ENCODE measurements at regions not wholly inside any gene's neighbourhood (a gene's known extent, or its start where the extent isn't known, plus 50 kb on each side); places are given as distances from the start of the nearest gene placed in this dataset.

DNA sequence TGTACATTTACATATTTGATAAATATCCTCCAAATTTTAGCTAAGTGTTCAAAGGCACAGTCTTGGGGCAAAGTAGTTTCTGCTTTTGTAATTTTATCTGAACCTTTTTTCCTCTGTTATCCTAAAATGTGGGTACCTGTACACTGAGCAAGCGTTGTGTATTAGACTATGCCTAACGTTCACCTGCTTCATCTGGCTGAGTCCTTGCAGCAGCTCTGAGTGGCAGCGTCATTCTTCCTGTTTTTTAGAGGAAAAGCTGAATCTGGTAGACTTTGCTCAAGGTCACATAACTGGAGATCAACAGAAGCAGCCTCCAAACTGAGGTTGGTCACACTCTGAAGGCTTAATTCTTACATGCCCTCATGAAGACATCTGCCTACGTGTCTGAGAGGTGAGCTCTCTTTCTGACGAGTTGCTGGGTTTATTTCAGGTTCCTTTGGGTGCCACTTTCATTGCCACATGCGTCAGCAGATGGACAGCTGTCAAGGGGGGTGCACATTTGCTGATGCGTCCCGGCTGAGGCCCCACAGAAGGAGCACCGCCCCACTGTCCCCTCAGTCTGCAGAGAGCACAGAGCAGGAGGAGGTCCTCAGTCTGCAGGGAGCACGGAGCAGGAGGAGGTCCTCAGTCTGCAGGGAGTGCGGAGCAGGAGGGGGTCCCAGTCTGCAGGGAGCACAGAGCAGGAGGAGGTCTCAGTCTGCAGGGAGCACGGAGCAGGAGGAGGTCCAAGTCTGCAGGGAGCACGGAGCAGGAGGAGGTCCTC, 406.5 kb upstream of the SHH start:
- no peak for DNase-seq

- DNase-seq: no peak
Measured at GRCh38 chr7:156217803-156218202, 405.5 kb upstream of the SHH start.

- no peak for DNase-seq
Measured at GRCh38 chr7:156209087-156209486, 396.8 kb upstream of the SHH start.

GRCh38 chr7:156207306-156207705, 395.0 kb upstream of the SHH start:
- no peak for DNase-seq

- no peak for DNase-seq
Measured at GRCh38 chr7:156206174-156206573, 393.9 kb upstream of the SHH start.

- no peak for DNase-seq
Measured at GRCh38 chr7:156204820-156205219, 392.6 kb upstream of the SHH start.

- no peak for DNase-seq
Measured at GRCh38 chr7:156203923-156204322, 391.7 kb upstream of the SHH start.

GRCh38 chr7:156198277-156198676, 386.0 kb upstream of the SHH start:
- no peak for DNase-seq

DNA sequence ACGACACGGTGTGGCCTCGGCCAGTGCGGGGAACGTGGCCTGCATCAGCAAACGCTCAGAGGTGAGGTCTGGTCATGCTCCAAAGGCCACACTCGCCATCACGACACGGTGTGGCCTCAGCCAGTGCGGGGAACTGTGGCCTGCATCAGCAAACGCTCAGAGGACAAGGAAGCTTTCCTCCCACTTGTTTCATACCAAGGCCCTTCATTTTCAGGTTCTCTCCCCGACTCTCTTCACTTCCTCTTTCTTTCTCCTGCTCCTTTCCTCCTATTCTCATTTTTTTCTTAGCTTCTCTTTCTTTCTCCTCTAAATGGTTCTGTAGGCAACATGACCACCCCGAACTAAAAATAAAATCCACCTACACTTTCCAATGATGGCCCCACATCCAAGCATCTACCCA, 384.4 kb upstream of the SHH start:
- peak; percentile 58 for DNase-seq

DNA sequence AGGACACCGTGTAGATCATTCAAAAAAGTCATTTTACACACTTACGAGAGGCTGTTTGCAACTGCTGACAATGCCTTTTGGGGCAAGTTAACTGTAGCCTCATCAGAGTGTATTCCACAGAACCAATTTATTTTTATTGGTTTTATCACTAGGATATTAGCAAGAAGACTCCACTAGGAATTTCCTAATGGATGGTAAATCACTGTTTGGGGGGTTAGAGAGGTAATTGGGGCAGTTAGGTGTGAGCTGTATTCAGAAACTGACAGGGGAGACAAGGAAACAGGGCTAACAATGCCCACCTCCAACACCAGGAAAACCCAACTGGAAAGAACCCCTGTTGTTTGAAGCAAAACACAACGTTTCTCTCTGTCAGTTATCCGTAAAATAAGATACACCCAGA, 383.0 kb upstream of the SHH start:
- no peak for DNase-seq

GRCh38 chr7:156194813-156195212, 382.6 kb upstream of the SHH start:
- no peak for DNase-seq

DNA sequence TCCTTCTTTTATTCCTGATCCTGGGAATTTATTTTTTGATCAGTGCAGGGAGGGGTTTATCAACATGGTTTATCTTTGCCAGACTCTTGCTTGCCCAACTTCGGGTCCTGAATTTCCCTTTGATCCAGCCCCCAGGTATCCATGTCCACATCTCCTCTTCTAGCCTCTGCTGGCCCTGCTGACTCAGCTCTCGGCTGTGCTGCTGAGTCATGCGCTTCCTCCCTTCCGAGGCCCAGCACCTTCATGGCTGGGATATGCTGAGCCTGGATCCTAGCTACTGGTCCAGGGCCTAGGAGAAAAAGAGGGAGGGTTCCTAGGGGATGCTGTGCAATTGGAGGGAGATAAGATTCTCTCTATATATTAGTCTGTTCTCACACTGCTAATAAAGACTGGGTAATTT, 380.7 kb upstream of the SHH start:
- DNase-seq: no peak

- DNase-seq: no peak
Measured at GRCh38 chr7:156191090-156191489, 378.8 kb upstream of the SHH start.

GRCh38 chr7:156185076-156185475, 372.8 kb upstream of the SHH start:
- no peak for DNase-seq

DNA sequence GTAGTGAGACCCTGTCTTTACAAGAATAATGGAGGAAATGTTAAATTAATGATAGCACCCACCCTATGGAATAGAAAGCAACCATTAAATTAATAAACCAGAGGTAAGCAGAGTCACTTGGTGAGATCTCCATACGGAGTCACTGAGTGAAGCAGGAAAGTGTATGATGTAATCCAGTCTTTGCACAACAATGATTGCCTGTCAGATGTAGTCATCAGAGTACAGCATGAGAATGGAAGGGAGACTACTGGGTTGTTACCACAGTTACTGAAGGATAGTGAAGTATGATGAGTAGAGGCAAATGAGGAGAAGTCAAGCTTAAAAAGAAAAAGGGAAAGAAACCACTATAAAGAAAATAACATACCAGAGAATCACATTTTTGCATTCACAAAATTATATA, 371.9 kb upstream of the SHH start:
- peak; percentile 18 for DNase-seq

- DNase-seq: no peak
Measured at GRCh38 chr7:156180451-156181229, 368.4 kb upstream of the SHH start.

DNA sequence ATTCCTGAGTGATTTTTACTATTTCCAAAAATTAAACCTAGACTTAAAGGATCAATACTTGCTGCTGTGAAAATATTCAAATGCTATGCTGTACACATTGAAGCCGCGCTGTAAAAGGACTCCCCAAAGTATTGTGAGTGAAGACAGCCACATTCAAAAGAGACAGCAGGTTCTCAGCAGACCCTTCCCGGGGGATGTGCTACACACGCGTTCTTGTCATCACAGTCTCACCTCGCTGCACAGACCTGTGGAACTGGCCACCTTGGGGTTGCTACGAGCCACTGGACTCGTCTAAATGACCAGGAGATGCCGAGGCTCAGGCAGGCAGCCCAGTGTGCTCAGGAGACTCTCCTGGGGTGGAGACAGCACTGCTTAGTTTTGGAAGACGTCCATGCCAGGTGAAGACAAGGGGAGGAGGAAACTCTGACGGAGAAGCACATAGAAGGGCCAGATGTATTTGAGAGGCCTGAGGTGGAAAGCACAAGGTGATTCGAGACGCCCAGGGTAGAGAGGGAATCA, 367.7 kb upstream of the SHH start:
- DNase-seq: no peak

- no peak for DNase-seq
Measured at GRCh38 chr7:156178857-156179256, 366.6 kb upstream of the SHH start.

DNA sequence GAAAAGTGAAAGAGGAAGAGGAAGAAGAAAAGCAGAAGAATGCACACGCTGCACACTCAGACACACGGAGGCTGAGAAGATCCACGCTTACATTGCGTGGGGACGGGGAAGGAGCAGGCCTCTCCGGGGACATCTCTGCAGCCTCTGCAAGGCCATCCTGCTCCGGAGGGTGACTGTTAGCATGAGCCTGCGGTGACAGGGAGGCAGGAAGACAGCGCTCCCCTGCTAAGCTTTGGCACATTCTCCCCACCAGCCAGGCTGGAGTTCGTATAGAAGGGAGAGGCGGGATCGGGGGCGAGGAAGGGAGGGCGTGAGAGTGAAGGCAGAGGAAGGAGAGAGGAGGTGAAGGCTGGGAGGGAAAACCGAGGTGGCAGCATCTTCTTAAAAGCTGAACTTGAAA, 366.0 kb upstream of the SHH start:
- peak; percentile 59 for DNase-seq

- DNase-seq: no peak
Measured at GRCh38 chr7:156177422-156178055, 365.3 kb upstream of the SHH start.

DNA sequence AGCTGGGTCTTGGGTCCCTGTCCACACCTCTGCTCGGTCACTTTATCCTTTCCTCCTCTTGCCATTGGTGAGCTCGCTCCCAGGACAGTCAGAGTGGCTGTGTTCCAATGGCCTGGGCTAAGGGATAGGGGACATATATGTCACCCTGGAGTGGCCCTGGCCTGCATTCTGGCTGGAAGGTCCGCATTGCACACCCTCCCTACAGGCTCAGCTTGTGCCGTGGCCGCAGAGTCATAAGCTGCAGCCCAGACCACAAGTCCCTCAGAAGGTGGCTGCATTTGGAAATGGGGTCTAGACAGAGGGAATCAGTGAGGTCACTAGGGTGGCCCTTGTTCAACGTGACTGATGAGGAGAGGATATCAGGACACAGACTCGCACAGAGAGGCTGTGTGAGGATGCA, 363.8 kb upstream of the SHH start:
- no peak for DNase-seq

- no peak for DNase-seq
Measured at GRCh38 chr7:156175003-156175402, 362.7 kb upstream of the SHH start.

DNA sequence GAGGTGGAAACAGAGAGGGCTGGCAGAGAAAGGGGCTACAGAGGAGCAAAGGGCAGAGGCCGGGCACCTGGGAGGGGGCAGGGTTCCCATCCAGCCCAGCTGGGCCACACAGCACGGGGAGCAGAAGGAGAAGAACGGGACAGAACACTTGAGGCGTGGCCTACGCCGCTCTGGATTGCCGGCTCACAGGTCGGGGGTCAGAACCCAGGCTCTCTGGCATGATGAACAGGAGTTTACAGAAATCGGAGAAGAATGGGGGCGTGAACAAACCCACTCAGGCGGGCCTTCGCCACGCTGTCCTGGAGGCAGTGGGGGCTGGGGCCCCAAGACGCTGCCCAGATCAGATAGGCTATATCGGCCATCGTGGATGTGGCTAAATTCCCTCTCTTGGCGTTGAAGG, 362.2 kb upstream of the SHH start:
- no peak for DNase-seq

All from MV-4-11 (cell line).